Liver (tissue), 3 donors: ENCODE measurements at regions not wholly inside any gene's neighbourhood (a gene's known extent, or its start where the extent isn't known, plus 50 kb on each side); places are given as distances from the start of the nearest gene placed in this dataset.

ENCODE experiments used
- EGR1 ChIP-seq, 2 donors: IDR thresholded peaks; 2 replicates each; pipeline ENCODE4 v1.6.1; 2016 to 2018; ENCODE audit warnings: antibody characterized with exemption in 2 of 2, low read depth in 2 of 2
- GABPA ChIP-seq, 2 donors: IDR thresholded peaks in 1 of 2; conservative IDR thresholded peaks in 1 of 2; 2 replicates each; pipeline ENCODE4 v1.6.1; 2016; ENCODE audit warnings: antibody characterized with exemption in 2 of 2, mild to moderate bottlenecking in 1 of 2, moderate library complexity in 1 of 2
- JUND ChIP-seq, 2 donors: IDR thresholded peaks; 2 replicates each; pipeline ENCODE4 v1.6.1; 2016; ENCODE audit warnings: antibody characterized with exemption in 2 of 2
- RAD21 ChIP-seq, 2 donors: IDR thresholded peaks; 2 replicates each; pipeline ENCODE4 v1.6.1; 2016; ENCODE audit warnings: antibody characterized with exemption in 2 of 2, mild to moderate bottlenecking in 2 of 2
- TAF1 ChIP-seq: conservative IDR thresholded peaks from 2 replicates; pipeline ENCODE4 v1.6.1; 2016; ENCODE audit warnings: antibody characterized with exemption, mild to moderate bottlenecking
- YY1 ChIP-seq: IDR thresholded peaks from 2 replicates; pipeline ENCODE4 v1.6.1; 2016; ENCODE audit warnings: antibody characterized with exemption, mild to moderate bottlenecking
- TF ChIP-seq, protein P1 (sequence below): fragments of 150-350 bp; IDR thresholded peaks from 2 replicates; pipeline ENCODE4 v1.5.1; 2017; ENCODE audit warnings: improper control_type of control experiment, low read depth, low read length; ENCODE audit not compliant: missing input control
- TF ChIP-seq, protein P2 (sequence below): IDR thresholded peaks from 2 replicates; pipeline ENCODE4 v1.6.1; 2016; ENCODE audit warnings: antibody characterized with exemption
- TF ChIP-seq, protein P3 (sequence below): IDR thresholded peaks from 2 replicates; pipeline ENCODE4 v1.6.1; 2016; ENCODE audit warnings: antibody characterized with exemption, mild to moderate bottlenecking
- TF ChIP-seq, protein P4 (sequence below): IDR thresholded peaks from 2 replicates; pipeline ENCODE4 v1.6.1; 2016; ENCODE audit warnings: antibody characterized with exemption
- donor health status: healthy.
- donor health status: healthy.

DNA sequence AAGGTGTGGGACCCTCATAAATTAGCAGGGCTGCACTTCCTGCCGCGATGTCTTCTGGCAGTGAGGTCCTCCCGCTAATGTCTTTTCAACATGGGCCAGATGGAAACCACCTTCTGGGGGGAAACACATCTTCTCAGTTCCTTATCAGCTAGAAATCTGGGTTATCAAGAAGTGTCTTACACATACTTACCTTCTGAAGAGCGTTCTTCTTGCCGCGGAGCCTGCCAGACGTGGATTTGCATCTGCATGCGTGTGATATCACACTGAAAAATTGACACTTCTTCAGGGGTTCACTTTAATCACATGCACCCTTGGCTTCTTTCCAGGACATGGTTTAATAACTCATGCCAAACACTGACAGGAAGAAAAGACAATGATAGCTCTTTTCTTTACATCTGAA, 163.5 kb upstream of the SOX11 start:
- TF ChIP-seq, protein P1, sequence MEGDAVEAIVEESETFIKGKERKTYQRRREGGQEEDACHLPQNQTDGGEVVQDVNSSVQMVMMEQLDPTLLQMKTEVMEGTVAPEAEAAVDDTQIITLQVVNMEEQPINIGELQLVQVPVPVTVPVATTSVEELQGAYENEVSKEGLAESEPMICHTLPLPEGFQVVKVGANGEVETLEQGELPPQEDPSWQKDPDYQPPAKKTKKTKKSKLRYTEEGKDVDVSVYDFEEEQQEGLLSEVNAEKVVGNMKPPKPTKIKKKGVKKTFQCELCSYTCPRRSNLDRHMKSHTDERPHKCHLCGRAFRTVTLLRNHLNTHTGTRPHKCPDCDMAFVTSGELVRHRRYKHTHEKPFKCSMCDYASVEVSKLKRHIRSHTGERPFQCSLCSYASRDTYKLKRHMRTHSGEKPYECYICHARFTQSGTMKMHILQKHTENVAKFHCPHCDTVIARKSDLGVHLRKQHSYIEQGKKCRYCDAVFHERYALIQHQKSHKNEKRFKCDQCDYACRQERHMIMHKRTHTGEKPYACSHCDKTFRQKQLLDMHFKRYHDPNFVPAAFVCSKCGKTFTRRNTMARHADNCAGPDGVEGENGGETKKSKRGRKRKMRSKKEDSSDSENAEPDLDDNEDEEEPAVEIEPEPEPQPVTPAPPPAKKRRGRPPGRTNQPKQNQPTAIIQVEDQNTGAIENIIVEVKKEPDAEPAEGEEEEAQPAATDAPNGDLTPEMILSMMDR = no peak
- no peak for TF ChIP-seq TAF1
- TF ChIP-seq YY1 = no peak
- no peak for TF ChIP-seq RAD21 (IDR thresholded peaks at IDR 0.05)
- TF ChIP-seq, protein P2, sequence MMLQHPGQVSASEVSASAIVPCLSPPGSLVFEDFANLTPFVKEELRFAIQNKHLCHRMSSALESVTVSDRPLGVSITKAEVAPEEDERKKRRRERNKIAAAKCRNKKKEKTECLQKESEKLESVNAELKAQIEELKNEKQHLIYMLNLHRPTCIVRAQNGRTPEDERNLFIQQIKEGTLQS = no peak
- TF ChIP-seq, protein P3, sequence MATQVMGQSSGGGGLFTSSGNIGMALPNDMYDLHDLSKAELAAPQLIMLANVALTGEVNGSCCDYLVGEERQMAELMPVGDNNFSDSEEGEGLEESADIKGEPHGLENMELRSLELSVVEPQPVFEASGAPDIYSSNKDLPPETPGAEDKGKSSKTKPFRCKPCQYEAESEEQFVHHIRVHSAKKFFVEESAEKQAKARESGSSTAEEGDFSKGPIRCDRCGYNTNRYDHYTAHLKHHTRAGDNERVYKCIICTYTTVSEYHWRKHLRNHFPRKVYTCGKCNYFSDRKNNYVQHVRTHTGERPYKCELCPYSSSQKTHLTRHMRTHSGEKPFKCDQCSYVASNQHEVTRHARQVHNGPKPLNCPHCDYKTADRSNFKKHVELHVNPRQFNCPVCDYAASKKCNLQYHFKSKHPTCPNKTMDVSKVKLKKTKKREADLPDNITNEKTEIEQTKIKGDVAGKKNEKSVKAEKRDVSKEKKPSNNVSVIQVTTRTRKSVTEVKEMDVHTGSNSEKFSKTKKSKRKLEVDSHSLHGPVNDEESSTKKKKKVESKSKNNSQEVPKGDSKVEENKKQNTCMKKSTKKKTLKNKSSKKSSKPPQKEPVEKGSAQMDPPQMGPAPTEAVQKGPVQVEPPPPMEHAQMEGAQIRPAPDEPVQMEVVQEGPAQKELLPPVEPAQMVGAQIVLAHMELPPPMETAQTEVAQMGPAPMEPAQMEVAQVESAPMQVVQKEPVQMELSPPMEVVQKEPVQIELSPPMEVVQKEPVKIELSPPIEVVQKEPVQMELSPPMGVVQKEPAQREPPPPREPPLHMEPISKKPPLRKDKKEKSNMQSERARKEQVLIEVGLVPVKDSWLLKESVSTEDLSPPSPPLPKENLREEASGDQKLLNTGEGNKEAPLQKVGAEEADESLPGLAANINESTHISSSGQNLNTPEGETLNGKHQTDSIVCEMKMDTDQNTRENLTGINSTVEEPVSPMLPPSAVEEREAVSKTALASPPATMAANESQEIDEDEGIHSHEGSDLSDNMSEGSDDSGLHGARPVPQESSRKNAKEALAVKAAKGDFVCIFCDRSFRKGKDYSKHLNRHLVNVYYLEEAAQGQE = no peak
- no peak for TF ChIP-seq GABPA (IDR thresholded peaks at IDR 0.05 in 1 of 2, conservative IDR thresholded peaks at IDR 0.05 in 1 of 2)
- TF ChIP-seq, protein P4, sequence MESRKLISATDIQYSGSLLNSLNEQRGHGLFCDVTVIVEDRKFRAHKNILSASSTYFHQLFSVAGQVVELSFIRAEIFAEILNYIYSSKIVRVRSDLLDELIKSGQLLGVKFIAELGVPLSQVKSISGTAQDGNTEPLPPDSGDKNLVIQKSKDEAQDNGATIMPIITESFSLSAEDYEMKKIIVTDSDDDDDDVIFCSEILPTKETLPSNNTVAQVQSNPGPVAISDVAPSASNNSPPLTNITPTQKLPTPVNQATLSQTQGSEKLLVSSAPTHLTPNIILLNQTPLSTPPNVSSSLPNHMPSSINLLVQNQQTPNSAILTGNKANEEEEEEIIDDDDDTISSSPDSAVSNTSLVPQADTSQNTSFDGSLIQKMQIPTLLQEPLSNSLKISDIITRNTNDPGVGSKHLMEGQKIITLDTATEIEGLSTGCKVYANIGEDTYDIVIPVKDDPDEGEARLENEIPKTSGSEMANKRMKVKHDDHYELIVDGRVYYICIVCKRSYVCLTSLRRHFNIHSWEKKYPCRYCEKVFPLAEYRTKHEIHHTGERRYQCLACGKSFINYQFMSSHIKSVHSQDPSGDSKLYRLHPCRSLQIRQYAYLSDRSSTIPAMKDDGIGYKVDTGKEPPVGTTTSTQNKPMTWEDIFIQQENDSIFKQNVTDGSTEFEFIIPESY = no peak
- no peak for TF ChIP-seq EGR1 (IDR thresholded peaks at IDR 0.05; ENCODE audit: low read depth in 2 of 2)
- no peak for TF ChIP-seq JUND (IDR thresholded peaks at IDR 0.05)
